GM18520 (cell line): ENCODE measurements at regions not wholly inside any gene's neighbourhood (a gene's known extent, or its start where the extent isn't known, plus 50 kb on each side); places are given as distances from the start of the nearest gene placed in this dataset.

Source experiments
- ATAC-seq: cut with Tn5 transposase; IDR thresholded peaks from one replicate; pipeline ENCODE4 v1.9.1; 2021; ENCODE audit not compliant: unreplicated experiment

DNA sequence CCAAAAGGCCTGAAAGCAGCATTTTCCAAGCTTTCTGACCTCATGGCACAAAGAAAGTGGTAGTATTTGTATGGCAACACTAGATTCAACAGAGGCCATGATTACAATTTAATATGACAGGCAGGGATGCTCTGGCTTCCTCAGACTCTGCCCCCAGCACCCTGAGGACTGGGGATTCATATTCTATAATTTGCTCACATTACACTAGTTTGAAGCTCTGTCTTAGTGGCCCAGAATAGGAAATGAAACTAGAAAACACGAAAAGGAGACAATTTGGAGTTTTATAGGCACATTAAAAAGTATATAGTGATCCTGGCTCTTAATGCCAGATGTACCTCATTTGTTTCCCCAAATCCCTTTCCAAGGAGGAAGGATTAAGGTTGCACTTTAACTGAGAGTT lies 173.0 kb upstream of the STK17B start:
- no peak for ATAC-seq

GRCh38 chr2:196353717-196354116 lies 182.3 kb upstream of the STK17B start:
- ATAC-seq: no peak

GRCh38 chr2:196354186-196354585 lies 182.8 kb upstream of the STK17B start:
- ATAC-seq: no peak

DNA sequence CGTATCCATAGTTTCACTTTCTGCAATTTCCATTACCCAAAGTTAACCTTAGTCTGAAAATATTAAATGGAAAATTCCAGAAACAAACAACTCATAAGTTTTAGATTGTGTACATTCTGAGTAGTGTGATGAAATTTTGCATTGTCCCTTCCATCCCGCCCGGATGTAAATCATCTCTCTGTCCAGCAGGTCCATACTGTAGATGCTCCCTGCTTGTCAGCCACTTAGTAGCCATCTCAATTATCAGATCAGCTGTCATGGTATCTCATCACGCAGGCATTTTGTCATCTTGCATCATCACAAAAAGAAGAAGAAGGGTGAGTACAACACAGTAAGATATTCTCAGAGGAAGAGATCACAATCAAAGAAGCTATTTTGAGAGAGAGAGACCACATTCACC lies 185.0 kb upstream of the STK17B start:
- no peak for ATAC-seq

DNA sequence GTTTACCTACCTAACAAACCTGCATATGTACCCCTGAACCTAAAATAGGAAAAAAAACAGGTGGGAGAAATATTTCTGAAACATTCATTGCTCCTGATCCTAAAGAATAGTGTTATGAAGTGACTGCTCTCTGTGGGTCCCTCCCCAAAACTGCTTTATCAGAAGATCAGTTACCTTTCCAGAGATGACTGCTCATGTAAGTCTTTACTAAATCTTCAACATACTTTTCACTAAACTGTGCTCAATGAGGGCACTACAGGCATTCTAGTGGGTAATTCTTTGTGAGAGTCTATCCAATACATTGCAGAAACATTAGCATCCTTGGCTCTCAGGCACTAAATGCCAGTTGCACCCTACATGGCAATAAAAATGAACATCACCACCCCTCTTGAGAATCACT lies 189.3 kb upstream of the STK17B start:
- ATAC-seq: no peak

- no peak for ATAC-seq
Measured at GRCh38 chr2:196361606-196362326, 190.4 kb upstream of the STK17B start.

GRCh38 chr2:196362973-196363549 lies 191.7 kb upstream of the STK17B start:
- no peak for ATAC-seq

DNA sequence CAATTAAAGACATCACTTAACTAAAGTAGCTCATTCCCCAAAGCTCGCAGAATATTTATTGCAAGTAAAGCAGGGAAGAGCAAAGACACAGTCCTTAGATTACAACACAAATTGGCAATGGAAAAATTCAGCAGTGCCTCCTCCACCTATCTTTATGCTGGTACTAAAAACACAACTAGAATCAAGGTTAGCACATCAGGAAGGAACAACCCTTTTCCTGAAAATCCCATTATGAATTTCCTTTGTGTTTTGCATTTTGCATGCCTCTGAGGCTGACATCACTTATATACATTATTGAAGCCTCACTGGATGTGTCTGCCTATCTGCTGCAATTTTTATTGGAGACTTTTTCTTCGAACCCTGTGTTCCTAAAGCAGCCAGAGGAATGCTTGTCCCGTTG lies 193.8 kb upstream of the STK17B start:
- ATAC-seq: no peak

DNA sequence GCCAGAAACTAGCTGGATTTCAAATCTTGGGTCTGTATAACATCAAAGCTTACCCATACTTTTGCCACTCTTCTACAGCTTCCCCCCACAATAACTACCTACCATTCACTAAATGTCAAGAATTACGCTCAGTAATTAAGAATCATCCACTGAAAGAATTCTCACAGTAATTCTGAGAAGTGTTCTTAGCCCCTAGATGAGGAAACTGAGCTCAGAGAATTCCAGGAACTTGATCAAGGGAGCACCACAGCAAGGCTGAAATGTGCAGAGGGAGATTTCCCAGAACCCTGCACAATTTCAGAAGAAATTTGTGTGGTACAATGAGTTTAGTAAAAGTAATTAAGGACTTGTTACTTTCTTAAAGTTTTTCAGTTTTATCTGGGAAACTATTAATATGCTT lies 194.5 kb upstream of the STK17B start:
- no peak for ATAC-seq

DNA sequence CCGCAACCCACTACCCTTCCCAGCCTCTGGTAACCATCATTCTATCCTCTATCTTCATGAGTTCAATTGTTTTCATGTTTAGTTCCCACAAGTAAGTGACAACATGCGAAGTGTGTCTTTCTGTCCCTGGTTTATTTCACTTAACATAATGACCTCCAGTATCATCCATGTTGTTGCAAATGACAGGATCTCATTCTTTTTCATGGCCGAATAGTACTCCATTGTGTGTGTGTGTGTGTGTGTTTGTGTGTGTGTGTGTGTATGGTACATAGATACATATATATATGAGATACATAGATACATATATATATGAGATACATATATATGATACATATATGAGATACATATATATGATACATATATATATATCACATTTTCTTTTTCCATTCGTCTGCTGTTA lies 196.3 kb upstream of the STK17B start:
- no peak for ATAC-seq

GRCh38 chr2:196368546-196369225 lies 197.3 kb upstream of the STK17B start:
- no peak for ATAC-seq

GRCh38 chr2:196369967-196370366 lies 198.6 kb upstream of the STK17B start:
- no peak for ATAC-seq

GRCh38 chr2:196370381-196370780 lies 199.0 kb upstream of the STK17B start:
- no peak for ATAC-seq

DNA sequence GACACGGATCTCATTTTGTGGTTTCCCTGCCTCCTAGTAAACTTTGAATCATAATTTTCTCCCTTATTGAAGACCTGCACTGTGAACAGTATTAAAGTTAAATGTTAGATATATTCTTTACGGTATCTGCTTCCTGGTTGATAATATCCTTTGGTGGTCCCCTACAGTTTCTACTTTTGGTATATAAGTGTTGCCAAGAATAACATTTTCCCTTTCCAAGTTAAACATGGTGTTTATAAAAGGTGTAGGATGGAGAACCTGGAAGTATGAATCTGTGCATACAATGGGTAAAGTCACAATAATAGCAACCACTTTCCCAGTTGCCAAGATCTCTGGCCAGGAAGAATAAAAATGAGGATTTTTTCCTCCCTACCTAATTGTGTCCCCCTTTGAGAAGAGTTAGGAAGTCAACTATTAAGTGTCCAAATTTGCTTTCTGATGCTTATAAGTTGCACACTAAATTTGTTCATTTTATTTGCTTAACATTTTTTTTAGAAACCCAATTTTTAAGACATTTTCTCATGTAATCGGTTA lies 201.0 kb upstream of the STK17B start:
- ATAC-seq: no peak

DNA sequence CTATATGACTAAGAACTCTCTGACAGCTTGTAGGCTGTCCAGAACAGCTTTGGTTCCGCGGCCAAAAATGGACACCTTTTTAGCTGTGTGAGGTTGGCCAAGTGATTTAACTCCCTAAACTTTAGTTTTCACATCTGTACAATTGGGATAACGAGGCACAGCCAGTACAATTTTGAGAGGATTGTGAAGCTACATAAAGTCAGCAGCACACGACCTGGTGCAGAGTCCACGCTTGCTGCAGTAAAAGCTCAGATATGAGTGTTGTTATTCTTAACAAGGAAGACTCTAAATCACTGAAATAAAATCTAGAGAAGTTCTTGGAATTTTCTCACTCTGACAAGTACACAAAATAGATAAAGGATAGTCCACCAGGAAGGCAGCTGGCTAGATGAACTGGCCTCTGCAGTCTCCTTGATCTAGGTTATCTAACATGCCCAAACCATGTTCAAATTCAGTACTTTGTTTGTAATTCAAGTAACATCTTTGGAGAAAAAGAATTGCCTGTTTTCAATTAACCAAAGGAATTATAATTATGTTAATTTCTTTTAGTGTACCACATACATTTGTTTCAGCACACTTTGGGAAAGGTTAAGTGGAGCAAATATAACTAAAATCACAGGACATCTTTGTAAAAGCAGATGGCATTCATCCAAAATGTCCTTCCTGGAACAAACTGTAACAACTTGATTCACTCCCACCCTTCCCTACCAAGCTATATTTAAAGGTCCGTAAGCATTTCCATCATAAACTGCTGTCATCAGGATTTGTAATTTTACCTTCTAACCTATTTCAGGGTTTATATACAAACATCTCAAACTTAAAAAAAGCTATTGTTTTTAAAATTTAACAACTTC lies 201.7 kb upstream of the STK17B start:
- ATAC-seq: no peak

GRCh38 chr2:196376984-196377877 lies 205.9 kb upstream of the STK17B start:
- peak; percentile 50 for ATAC-seq

DNA sequence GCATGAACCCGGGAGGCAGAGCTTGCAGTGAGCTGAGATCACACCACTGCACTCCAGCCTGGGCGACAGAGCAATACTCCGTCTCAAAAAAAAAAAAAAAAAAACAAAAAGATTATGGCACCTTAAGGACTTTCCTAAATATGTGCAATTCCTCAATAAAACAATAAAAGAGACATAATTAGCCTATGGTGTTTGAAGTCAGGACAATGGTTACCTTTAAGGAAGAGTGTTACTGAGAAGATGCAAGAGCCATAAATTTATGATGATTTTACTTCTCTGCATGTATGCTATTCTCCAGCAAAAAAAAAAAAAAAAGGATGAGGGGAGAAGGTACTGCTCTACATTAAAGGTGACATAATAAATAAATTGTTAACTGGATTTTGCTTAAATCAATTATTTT lies 208.2 kb upstream of the STK17B start:
- ATAC-seq: no peak

DNA sequence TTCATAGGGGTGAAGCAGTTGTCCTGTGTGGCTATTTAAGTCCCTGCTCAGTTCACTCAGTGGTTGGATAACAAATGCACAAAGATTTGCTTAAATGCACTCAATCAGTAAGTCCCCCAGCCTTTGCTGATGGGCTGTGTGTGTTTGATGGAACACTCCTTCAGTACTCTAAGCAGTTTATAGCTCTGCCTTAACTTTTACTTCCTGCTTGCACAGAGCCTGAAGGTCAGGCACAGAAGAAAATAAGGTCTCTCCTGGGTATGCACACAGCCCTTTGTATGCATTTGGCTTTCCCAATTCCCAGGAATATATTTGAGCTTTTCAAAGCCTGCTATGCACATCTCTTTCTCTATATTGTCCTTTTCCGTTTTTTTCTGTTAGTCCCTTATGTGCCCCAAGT lies 208.7 kb upstream of the STK17B start:
- ATAC-seq: no peak

DNA sequence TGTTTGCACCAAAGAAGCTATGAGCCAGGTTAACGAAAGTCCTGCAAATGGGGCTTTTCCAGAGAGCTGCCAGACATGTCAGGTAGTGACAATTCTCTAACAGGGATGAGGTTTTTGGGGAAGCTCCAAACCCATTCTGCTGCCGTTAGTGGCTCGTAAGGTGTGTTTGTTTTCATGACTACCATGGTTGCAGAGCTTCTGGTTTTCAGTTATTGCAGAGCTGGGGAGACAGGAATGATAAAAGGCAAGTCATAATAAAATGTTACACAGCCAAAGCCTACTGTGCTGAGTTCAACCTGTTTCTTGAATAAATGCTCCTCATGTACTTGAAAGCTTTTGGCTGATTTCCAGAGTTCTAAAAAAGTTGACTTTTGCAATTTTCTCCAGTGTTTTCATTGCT lies 209.2 kb upstream of the STK17B start:
- no peak for ATAC-seq

GRCh38 chr2:196381464-196381863 lies 210.1 kb upstream of the STK17B start:
- ATAC-seq: no peak
